ENCODE measurements at regions not wholly inside any gene's neighbourhood (a gene's known extent, or its start where the extent isn't known, plus 50 kb on each side); places are given as distances from the start of the nearest gene placed in this dataset.

GRCh38 chr3:154061001-154061370 lies 60.2 kb upstream of the ARHGEF26 start:
- no peak for DNase-seq
- peaks cover 3% of the 10 kb centered on the region for H3K27me3 Mint-ChIP-seq
- H3K4me3 Mint-ChIP-seq: no peak overlapping the region
- no peaks in the 10 kb centered on the region for H3K9me3 Mint-ChIP-seq
- H3K27ac Mint-ChIP-seq: no peak overlapping the region
- H3K4me1 Mint-ChIP-seq (ENCODE audit: low read depth): no peaks in the 10 kb centered on the region
- H3K36me3 Mint-ChIP-seq (ENCODE audit: low read depth): no peaks in the 10 kb centered on the region

GRCh38 chr3:154062513-154062912 lies 58.7 kb upstream of the ARHGEF26 start:
- H3K9me3 Mint-ChIP-seq: no peaks in the 10 kb centered on the region
- peaks cover 5% of the 10 kb centered on the region for H3K27me3 Mint-ChIP-seq
- no peaks in the 10 kb centered on the region for H3K4me1 Mint-ChIP-seq (ENCODE audit: low read depth)
- no peak for DNase-seq
- H3K27ac Mint-ChIP-seq: no peak overlapping the region
- no peak overlapping the region for H3K4me3 Mint-ChIP-seq
- no peaks in the 10 kb centered on the region for H3K36me3 Mint-ChIP-seq (ENCODE audit: low read depth)

- DNase-seq: no peak
Observed at GRCh38 chr3:154071146-154071545, 50.0 kb upstream of the ARHGEF26 start.

More at GRCh38 chr3:154071146-154071545, 50.0 kb upstream of the ARHGEF26 start:
- Mint-ChIP-seq H3K27ac (no peak overlapping the region), H3K27me3 (peaks cover 8% of the 10 kb centered on the region), H3K4me3 (no peak overlapping the region), H3K4me1 (ENCODE audit: low read depth) (no peaks in the 10 kb centered on the region), H3K36me3 (ENCODE audit: low read depth) (no peaks in the 10 kb centered on the region), H3K9me3 (no peaks in the 10 kb centered on the region)
